ENCODE measurements at regions not wholly inside any gene's neighbourhood (a gene's known extent, or its start where the extent isn't known, plus 50 kb on each side); places are given as distances from the start of the nearest gene placed in this dataset.

DNA sequence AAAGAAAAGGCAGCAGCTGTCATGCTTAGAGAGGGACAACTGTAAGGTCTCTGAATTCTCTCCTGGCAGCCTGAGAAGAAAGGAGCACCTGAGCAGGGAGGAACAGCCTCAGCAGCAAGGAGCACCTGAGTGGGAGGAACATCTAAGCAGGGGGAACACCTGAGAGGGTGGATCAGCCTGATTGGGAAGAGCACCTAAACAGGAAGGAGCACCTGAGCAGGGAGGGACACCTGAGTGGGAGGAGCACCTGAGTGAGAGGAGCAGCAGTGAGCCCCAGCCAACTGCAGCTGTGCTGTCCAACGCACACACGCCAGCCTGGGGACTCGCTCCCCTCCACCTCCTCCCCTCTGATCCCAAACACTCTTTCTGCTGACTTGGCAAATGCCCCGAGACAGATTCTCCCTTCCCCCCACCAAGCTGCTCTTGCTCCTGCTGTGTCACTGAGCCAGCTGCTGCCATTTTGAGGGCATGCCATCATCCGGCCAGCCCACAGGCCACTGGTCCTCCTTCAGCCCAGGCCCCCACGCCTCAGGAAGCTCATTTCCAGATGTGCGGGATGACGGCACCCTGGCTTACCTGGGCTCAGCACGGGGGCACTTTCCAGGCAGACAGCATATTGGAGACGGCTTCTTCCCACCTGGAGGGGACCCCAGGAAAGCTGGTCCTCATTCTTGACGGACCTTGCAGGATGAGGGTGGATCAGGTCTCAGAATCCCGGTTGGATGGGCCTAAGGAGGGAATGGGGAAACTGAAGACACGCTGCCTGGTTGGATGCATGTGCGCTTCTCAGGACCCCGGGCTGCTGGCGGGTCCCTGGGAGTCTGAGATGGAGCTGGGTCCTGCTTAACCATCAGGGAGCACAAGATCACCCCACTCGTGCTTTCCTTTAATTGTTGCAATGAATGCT, 57.7 kb upstream of the RBFOX3 start:
- H3K36me3 ChIP-seq (replicated peaks in 1 of 2; ENCODE audit: insufficient read depth in 1 of 2, low read depth in 2 of 2): no peaks in the 10 kb centered on the region
- 20 to 53% methylated on average over 6 to 17 of the region's 17 CpGs for WGBS, 2 donors
- TF ChIP-seq, protein P1, sequence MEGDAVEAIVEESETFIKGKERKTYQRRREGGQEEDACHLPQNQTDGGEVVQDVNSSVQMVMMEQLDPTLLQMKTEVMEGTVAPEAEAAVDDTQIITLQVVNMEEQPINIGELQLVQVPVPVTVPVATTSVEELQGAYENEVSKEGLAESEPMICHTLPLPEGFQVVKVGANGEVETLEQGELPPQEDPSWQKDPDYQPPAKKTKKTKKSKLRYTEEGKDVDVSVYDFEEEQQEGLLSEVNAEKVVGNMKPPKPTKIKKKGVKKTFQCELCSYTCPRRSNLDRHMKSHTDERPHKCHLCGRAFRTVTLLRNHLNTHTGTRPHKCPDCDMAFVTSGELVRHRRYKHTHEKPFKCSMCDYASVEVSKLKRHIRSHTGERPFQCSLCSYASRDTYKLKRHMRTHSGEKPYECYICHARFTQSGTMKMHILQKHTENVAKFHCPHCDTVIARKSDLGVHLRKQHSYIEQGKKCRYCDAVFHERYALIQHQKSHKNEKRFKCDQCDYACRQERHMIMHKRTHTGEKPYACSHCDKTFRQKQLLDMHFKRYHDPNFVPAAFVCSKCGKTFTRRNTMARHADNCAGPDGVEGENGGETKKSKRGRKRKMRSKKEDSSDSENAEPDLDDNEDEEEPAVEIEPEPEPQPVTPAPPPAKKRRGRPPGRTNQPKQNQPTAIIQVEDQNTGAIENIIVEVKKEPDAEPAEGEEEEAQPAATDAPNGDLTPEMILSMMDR (IDR thresholded peaks at IDR 0.05): no peak
- no peak for TF ChIP-seq POLR2A (IDR thresholded peaks at IDR 0.05)
- DNase-seq (no peak), ATAC-seq (no peak)
- H3K9me3 ChIP-seq: peaks cover 0 to 6% (median 0%) of the 10 kb centered on the region in 3 donors
- no peak overlapping the region for H3K27ac ChIP-seq
- peaks cover 5% of the 10 kb centered on the region for H3K4me1 ChIP-seq
- H3K27me3 ChIP-seq: no peaks in the 10 kb centered on the region
- intact Hi-C loops (cut with DNase I): no loop called here
- H3K4me3 ChIP-seq: no peak overlapping the region

DNA sequence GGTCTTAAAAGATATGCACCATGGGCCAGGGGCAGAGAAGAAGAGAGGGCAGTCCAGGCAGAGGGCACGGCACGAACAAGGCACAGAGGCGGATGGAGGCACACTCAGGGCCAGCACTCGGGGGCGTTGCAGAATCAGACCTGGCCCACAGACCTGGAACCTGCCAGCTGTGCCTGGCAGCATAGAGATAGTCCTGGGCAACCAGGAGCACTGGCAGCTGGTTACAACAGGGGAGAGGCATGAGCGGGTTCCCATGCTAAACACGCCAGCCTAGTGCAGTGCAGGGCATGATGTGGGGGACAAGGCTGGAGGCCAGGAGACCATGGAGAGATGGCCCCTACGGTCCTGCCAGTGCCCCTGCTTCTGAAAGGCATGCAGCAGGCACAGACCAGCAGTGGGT, 56.9 kb upstream of the RBFOX3 start:
- ATAC-seq (no peak), DNase-seq (no peak)
- Histone ChIP-seq H3K4me3 (no peak overlapping the region), H3K27me3 (no peaks in the 10 kb centered on the region), H3K36me3 (replicated peaks in 1 of 2; ENCODE audit: insufficient read depth in 1 of 2, low read depth in 2 of 2) (no peaks in the 10 kb centered on the region), H3K27ac (no peak overlapping the region), H3K9me3 (no peaks in the 10 kb centered on the region), H3K4me1 (peaks cover 5% of the 10 kb centered on the region)
- intact Hi-C loops (cut with DNase I): no loop called here
- TF ChIP-seq, protein P1 (IDR thresholded peaks at IDR 0.05): no peak
- no peak for TF ChIP-seq POLR2A (IDR thresholded peaks at IDR 0.05)
- WGBS, 2 donors: 76 to 81% methylated on average over 8 of the region's 8 CpGs

- ATAC-seq (no peak), DNase-seq (no peak)
- Histone ChIP-seq H3K9me3 (no peaks in the 10 kb centered on the region), H3K36me3 (replicated peaks in 1 of 2; ENCODE audit: insufficient read depth in 1 of 2, low read depth in 2 of 2) (no peaks in the 10 kb centered on the region), H3K27ac (no peak overlapping the region), H3K27me3 (no peaks in the 10 kb centered on the region), H3K4me3 (no peak overlapping the region), H3K4me1 (peaks cover 5% of the 10 kb centered on the region)
- TF ChIP-seq POLR2A (IDR thresholded peaks at IDR 0.05): no peak
- TF ChIP-seq, protein P1 (IDR thresholded peaks at IDR 0.05): no peak
- intact Hi-C loops (cut with DNase I): no loop called here
- 74 to 78% methylated on average over 12 to 14 of the region's 14 CpGs for WGBS, 2 donors
These were observed 56.4 kb upstream of the RBFOX3 start for GRCh38 chr17:79667121-79667715.

- H3K4me1 ChIP-seq: peaks cover 5% of the 10 kb centered on the region
These were observed 55.3 kb upstream of the RBFOX3 start for GRCh38 chr17:79666111-79666510.

More at GRCh38 chr17:79666111-79666510, 55.3 kb upstream of the RBFOX3 start:
- Histone ChIP-seq H3K36me3 (replicated peaks in 1 of 2; ENCODE audit: insufficient read depth in 1 of 2, low read depth in 2 of 2) (no peaks in the 10 kb centered on the region), H3K27ac (no peak overlapping the region), H3K4me3 (no peak overlapping the region), H3K9me3 (peaks cover 0 to 4% (median 0%) of the 10 kb centered on the region in 3 donors), H3K27me3 (no peaks in the 10 kb centered on the region)
- intact Hi-C loops (cut with DNase I): no loop called here
- ATAC-seq (no peak), DNase-seq (no peak)
- WGBS, 2 donors: 58% methylated on average over 7 of the region's 7 CpGs
- TF ChIP-seq, protein P1 (IDR thresholded peaks at IDR 0.05): no peak
